ENCODE measurements at regions not wholly inside any gene's neighbourhood (a gene's known extent, or its start where the extent isn't known, plus 50 kb on each side); places are given as distances from the start of the nearest gene placed in this dataset.
A peak's percentile ranks its signal among the peaks of the same experiment; 100 is the strongest.

GRCh38 chr14:65940056-65940735 lies 527.7 kb downstream of the FUT8 start:
- TF ChIP-seq CTCF (IDR thresholded peaks at IDR 0.05; ENCODE audit: borderline replicate concordance, extremely low read depth, low read length, poor library complexity, severe bottlenecking) (peak; percentile 49), EZH2 (IDR thresholded peaks at IDR 0.05; ENCODE audit: borderline replicate concordance, low read depth, low read length, severe bottlenecking) (no peak)
